Astrocyte of the spinal cord (primary cell): ENCODE measurements at regions not wholly inside any gene's neighbourhood (a gene's known extent, or its start where the extent isn't known, plus 50 kb on each side); places are given as distances from the start of the nearest gene placed in this dataset.

ENCODE experiments used
- DNase-seq: peaks from one replicate; pipeline ENCODE4 v3.0.0; 2011; ENCODE audit warnings: low read depth, low spot score
- H3K4me3 ChIP-seq: 2 replicates; pipeline ENCODE4 v1.5.1; 2011; ENCODE audit warnings: low read depth, mild to moderate bottlenecking, low read length, moderate library complexity
- CTCF ChIP-seq: IDR thresholded peaks from 2 replicates; pipeline ENCODE4 v1.5.1; 2012; ENCODE audit warnings: low read depth, mild to moderate bottlenecking, low read length, inconsistent platforms
- in situ Hi-C: cut with HindIII; loops from 2 replicates; pipeline ENCODE4 v1.10.0; 2017; ENCODE audit warnings: low sequenced_read_pairs

GRCh38 chr5:164060786-164061355 is 555.5 kb downstream of the MAT2B start:
- TF ChIP-seq CTCF, result no peak
- H3K4me3 ChIP-seq, result no peak overlapping the region
- in situ Hi-C loops, result no loop called here
- DNase-seq, result no peak

DNA sequence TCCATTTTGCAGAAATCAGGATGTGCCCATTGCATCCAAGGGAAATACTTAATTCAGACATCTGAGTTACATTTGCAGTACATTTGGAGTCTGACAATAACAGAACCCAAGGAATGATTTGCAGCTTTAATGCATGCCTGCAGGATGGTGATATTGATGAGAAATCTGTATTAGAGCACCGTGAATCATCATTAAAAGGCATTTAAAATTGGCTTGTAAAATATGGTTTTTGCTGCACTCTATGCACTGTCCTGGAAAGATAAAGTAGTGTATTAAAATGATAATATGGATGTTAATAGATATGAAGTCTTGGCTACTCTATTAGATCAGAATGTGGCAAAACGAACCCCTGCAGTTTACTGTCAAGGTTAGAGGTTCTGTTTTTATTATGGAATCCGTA is 556.9 kb downstream of the MAT2B start:
- DNase-seq, result no peak
- no peak for TF ChIP-seq CTCF
- in situ Hi-C loops, result no loop called here
- no peak overlapping the region for H3K4me3 ChIP-seq

- DNase-seq, result no peak
Observed at GRCh38 chr5:164065266-164065665, 559.8 kb downstream of the MAT2B start.

GRCh38 chr5:164071671-164072070 is 566.3 kb downstream of the MAT2B start:
- no peak for DNase-seq
- TF ChIP-seq CTCF, result no peak
- in situ Hi-C loops, result no loop called here
- no peak overlapping the region for H3K4me3 ChIP-seq

More at GRCh38 chr5:164065266-164065665, 559.8 kb downstream of the MAT2B start:
- H3K4me3 ChIP-seq, result no peak overlapping the region
- in situ Hi-C loops, result no loop called here
- no peak for TF ChIP-seq CTCF

DNA sequence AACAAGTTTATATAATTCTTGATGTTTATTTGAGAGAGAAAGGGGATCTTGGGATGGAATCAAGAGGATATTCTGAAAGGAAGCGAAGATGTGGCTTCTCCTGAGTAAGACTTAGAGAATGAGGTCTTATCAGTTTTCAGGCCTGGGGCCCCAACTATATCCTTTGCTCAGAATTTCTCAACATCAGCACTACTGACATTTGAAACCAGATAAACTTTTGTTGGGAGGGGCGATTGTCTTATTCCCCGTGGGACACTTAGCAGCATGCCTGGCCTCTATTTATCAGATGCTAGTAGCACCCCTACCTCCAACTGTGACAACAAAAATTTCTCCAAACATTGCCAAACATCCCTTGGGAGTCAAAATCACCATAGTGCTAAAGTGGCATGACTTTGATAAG is 567.7 kb downstream of the MAT2B start:
- in situ Hi-C loops, result no loop called here
- TF ChIP-seq CTCF, result no peak
- H3K4me3 ChIP-seq, result no peak overlapping the region
- DNase-seq, result no peak

GRCh38 chr5:164076556-164076955 is 571.1 kb downstream of the MAT2B start:
- DNase-seq, result no peak
- TF ChIP-seq CTCF, result no peak
- in situ Hi-C loops, result no loop called here
- no peak overlapping the region for H3K4me3 ChIP-seq

- no peak for DNase-seq
- TF ChIP-seq CTCF, result no peak
- in situ Hi-C loops, result no loop called here
- H3K4me3 ChIP-seq, result no peak overlapping the region
Observed at GRCh38 chr5:164090358-164090757, 584.9 kb downstream of the MAT2B start.
